HCT116 (cell line): ENCODE measurements at regions not wholly inside any gene's neighbourhood (a gene's known extent, or its start where the extent isn't known, plus 50 kb on each side); places are given as distances from the start of the nearest gene placed in this dataset.

Experiments used
- ATAC-seq: fragments of 200-7000 bp; cut with Tn5 transposase; 2 replicates; pipeline ENCODE4 v1.9.1; 2020; ENCODE audit warnings: mild to moderate bottlenecking, moderate library complexity
- BruUV-seq: library from RNA; stranded (reverse); fragments of 400-500 nt; replicated peaks from 2 replicates; lab custom pipeline; 2021; lab: Mats Ljungman, UMichigan
- CTCF ChIA-PET: fragments of 300-600 bp; sonication (Branson Sonifier 250); formaldehyde crosslinking; loops from one replicate; lab custom pipeline; 2021; ENCODE audit warnings: antibody characterized with exemption; lab: Charles Lee
- POLR2A ChIA-PET: fragments of 300-600, 350-600 bp; sonication (Branson Sonifier 250); formaldehyde crosslinking; loops from one replicate; lab custom pipeline; 2021; ENCODE audit warnings: antibody characterized with exemption; lab: Charles Lee
- RAD21 ChIA-PET, 2 experiments: fragments of 300-600 bp; sonication (Branson Sonifier 250); formaldehyde crosslinking; loops; one replicate each; lab custom pipeline; 2023; ENCODE audit warnings: low total read pairs in 2 of 2; ENCODE audit not compliant: uncharacterized antibody in 2 of 2, unreplicated experiment in 2 of 2, low non-redundant PET in 1 of 2; lab: Charles Lee
- DNase-seq: peaks from one replicate; pipeline ENCODE4 v3.0.0-alpha.2; 2010; ENCODE audit warnings: low read depth, low spot score
- H2AFZ ChIP-seq: fragments of 200-600 bp; shearing (Covaris generic), sonication (generic); 2 replicates; pipeline ENCODE4 v1.6.1; 2017; ENCODE audit warnings: low read depth, mixed run types, mixed read lengths, antibody characterized with exemption, low read length; ENCODE audit not compliant: poor library complexity, severe bottlenecking
- H3K27ac ChIP-seq: 2 replicates; pipeline ENCODE4 v1.5.1; 2012; ENCODE audit warnings: low read depth, low read length
- H3K27me3 ChIP-seq: fragments of 200-600 bp; sonication (generic); 2 replicates; pipeline ENCODE4 v1.6.1; 2016; ENCODE audit warnings: mixed run types, low read length, mixed read lengths; ENCODE audit not compliant: insufficient read depth
- H3K36me3 ChIP-seq, 2 experiments: fragments of 200-500 bp in 1 of 2; fragments of 200-600 bp in 1 of 2; sonication (Bioruptor generic) in 1 of 2; sonication (generic) in 1 of 2; 2 replicates each; pipeline versions ENCODE4 v1.5.1 to v1.6.1; 2014 to 2016; ENCODE audit warnings: low read length in 2 of 2, inconsistent platforms in 1 of 2, mixed read lengths in 1 of 2, mixed run types in 1 of 2; ENCODE audit not compliant: insufficient read depth in 2 of 2, control insufficient read depth in 1 of 2
- H3K4me1 ChIP-seq, 2 experiments: fragments of 200-600 bp in 1 of 2; sonication (generic) in 1 of 2; 2 replicates each; pipeline versions ENCODE4 v1.5.1 to v1.6.1; 2012 to 2017; ENCODE audit warnings: low read length in 2 of 2, inconsistent platforms in 1 of 2, mild to moderate bottlenecking in 1 of 2, mixed read lengths in 1 of 2, mixed run types in 1 of 2, moderate library complexity in 1 of 2; ENCODE audit not compliant: insufficient read depth in 2 of 2, control insufficient read depth in 1 of 2
- H3K4me2 ChIP-seq: fragments of 200-600 bp; sonication (generic); 2 replicates; pipeline ENCODE4 v1.6.1; 2017; ENCODE audit warnings: mixed run types, low read length, mixed read lengths
- H3K4me3 ChIP-seq, 2 experiments: fragments of 200-600 bp in 1 of 2; sonication (generic) in 1 of 2; replicated peaks in 1 of 2; 2 replicates each; pipeline ENCODE4 v1.5.1; 2011 to 2016; ENCODE audit warnings: low read length in 2 of 2, control low read depth in 1 of 2, low read depth in 1 of 2, mild to moderate bottlenecking in 1 of 2, mixed read lengths in 1 of 2, mixed run types in 1 of 2
- H3K79me2 ChIP-seq: fragments of 200-600 bp; sonication (generic); 2 replicates; pipeline ENCODE4 v1.6.1; 2017; ENCODE audit warnings: mild to moderate bottlenecking, mixed run types, low read length, moderate library complexity, mixed read lengths; ENCODE audit not compliant: insufficient read depth
- H3K9ac ChIP-seq: fragments of 200-600 bp; sonication (generic); 2 replicates; pipeline ENCODE4 v1.6.1; 2016; ENCODE audit warnings: low read length, mixed read lengths
- H3K9me2 ChIP-seq: fragments of 200-600 bp; sonication (generic), shearing (Covaris generic); 2 replicates; pipeline ENCODE4 v1.6.1; 2017; ENCODE audit warnings: mixed run types, mild to moderate bottlenecking, moderate library complexity; ENCODE audit not compliant: insufficient read depth
- H3K9me3 ChIP-seq, 2 experiments: fragments of 200-500 bp in 1 of 2; fragments of 200-600 bp in 1 of 2; sonication (Bioruptor generic) in 1 of 2; sonication (generic) in 1 of 2; 2 replicates each; pipeline ENCODE4 v1.6.1; 2014 to 2017; ENCODE audit warnings: low read length in 2 of 2, mixed read lengths in 2 of 2, inconsistent platforms in 1 of 2, low read depth in 1 of 2, mild to moderate bottlenecking in 1 of 2, mixed run types in 1 of 2, moderate library complexity in 1 of 2; ENCODE audit not compliant: control insufficient read depth in 1 of 2, insufficient read depth in 1 of 2
- H4K20me1 ChIP-seq: fragments of 200-600 bp; sonication (generic), shearing (Covaris generic); 2 replicates; pipeline ENCODE4 v1.6.1; 2017; ENCODE audit warnings: mixed run types, mild to moderate bottlenecking, moderate library complexity; ENCODE audit not compliant: insufficient read depth
- ATF3 ChIP-seq: IDR thresholded peaks from 2 replicates; pipeline ENCODE4 v1.6.1; 2012
- CBX3 ChIP-seq: IDR thresholded peaks from 2 replicates; pipeline ENCODE4 v1.6.1; 2012; ENCODE audit warnings: low read depth
- CEBPB ChIP-seq: IDR thresholded peaks from 2 replicates; pipeline ENCODE4 v1.6.1; 2012; ENCODE audit warnings: low read depth
- CTCF ChIP-seq, 3 experiments: fragments of 200-600 bp in 1 of 3; sonication (generic) in 1 of 3; IDR thresholded peaks in 2 of 3; conservative IDR thresholded peaks in 1 of 3; 2 replicates each; pipeline ENCODE4 v1.5.1; 2012 to 2017; ENCODE audit warnings: low read depth in 2 of 3, low read length in 2 of 3, antibody characterized with exemption in 1 of 3, borderline replicate concordance in 1 of 3, control low read depth in 1 of 3, mild to moderate bottlenecking in 1 of 3, mixed read lengths in 1 of 3, mixed run types in 1 of 3, moderate library complexity in 1 of 3; ENCODE audit not compliant: insufficient read depth in 1 of 3
- EGR1 ChIP-seq: IDR thresholded peaks from 2 replicates; pipeline ENCODE4 v1.6.1; 2012; ENCODE audit warnings: low read depth
- ELF1 ChIP-seq: IDR thresholded peaks from 2 replicates; pipeline ENCODE4 v1.6.1; 2012; ENCODE audit warnings: low read depth, borderline replicate concordance
- EZH2 ChIP-seq: fragments of 200-600 bp; sonication (generic); IDR thresholded peaks from 2 replicates; pipeline ENCODE4 v1.6.1; 2017; ENCODE audit warnings: antibody characterized with exemption, mixed run types
- EZH2phosphoT487 ChIP-seq: fragments of 200-600 bp; IDR thresholded peaks from 2 replicates; pipeline ENCODE4 v1.6.1; 2018; ENCODE audit warnings: antibody characterized with exemption, borderline replicate concordance
- FOSL1 ChIP-seq: IDR thresholded peaks from 2 replicates; pipeline ENCODE4 v1.6.1; 2012; ENCODE audit warnings: low read depth
- JUND ChIP-seq: IDR thresholded peaks from 2 replicates; pipeline ENCODE4 v1.6.1; 2012
- MAX ChIP-seq: IDR thresholded peaks from 2 replicates; pipeline ENCODE4 v1.6.1; 2012
- POLR2A ChIP-seq: IDR thresholded peaks from 2 replicates; pipeline ENCODE4 v1.7.0; 2011; ENCODE audit warnings: borderline replicate concordance; ENCODE audit not compliant: insufficient read depth, insufficient read length; ENCODE audit errors: extremely low read depth
- POLR2AphosphoS5 ChIP-seq: IDR thresholded peaks from 2 replicates; pipeline ENCODE4 v1.6.1; 2011; ENCODE audit warnings: mild to moderate bottlenecking, low read depth, low read length, moderate library complexity
- RAD21 ChIP-seq: IDR thresholded peaks from 2 replicates; pipeline ENCODE4 v1.6.1; 2012; ENCODE audit warnings: low read depth, mild to moderate bottlenecking
- REST ChIP-seq: IDR thresholded peaks from 2 replicates; pipeline ENCODE4 v1.6.1; 2012; ENCODE audit warnings: low read depth
- SIN3A ChIP-seq: IDR thresholded peaks from 2 replicates; pipeline ENCODE4 v1.6.1; 2012; ENCODE audit warnings: low read depth
- SRF ChIP-seq: IDR thresholded peaks from 2 replicates; pipeline ENCODE4 v1.6.1; 2012; ENCODE audit warnings: low read depth
- ZBTB33 ChIP-seq: IDR thresholded peaks from 2 replicates; pipeline ENCODE4 v1.6.1; 2011; ENCODE audit warnings: mild to moderate bottlenecking, low read length, moderate library complexity; ENCODE audit not compliant: insufficient replicate concordance; ENCODE audit errors: extremely low read depth
- ZFX ChIP-seq: fragments of 450-650 bp; IDR thresholded peaks from 2 replicates; pipeline ENCODE4 v1.6.1; 2017
- ZNF274 ChIP-seq: fragments of 200-500 bp; sonication (Bioruptor generic); IDR thresholded peaks from 2 replicates; pipeline ENCODE4 v1.6.1; 2014; ENCODE audit warnings: mild to moderate bottlenecking, low read depth, low read length, inconsistent platforms
- intact Hi-C: fragments of 100-400 bp; cut with micrococcal nuclease; formaldehyde crosslinking; loops from 2 replicates; pipeline ENCODE4 v1.10.0; 2022

- CTCF ChIA-PET = interaction anchor here (1.9 kb wide), 1 partner anchor 13 kb away, joined by 6 read pairs; no protein-coding TSS in a partner anchor
- Histone ChIP-seq H3K9me3 (no peaks in the 10 kb centered on the region), H3K27ac (peak overlapping the region; percentile 35), H3K9ac (no peak overlapping the region), H3K27me3 (peaks cover 19% of the 10 kb centered on the region), H3K4me1 (peaks cover 13 to 20% of the 10 kb centered on the region in 2 experiments), H4K20me1 (no peaks in the 10 kb centered on the region), H3K36me3 (no peaks in the 10 kb centered on the region), H2AFZ (no peak overlapping the region), H3K4me3 (no peak overlapping the region), H3K9me2 (no peaks in the 10 kb centered on the region), H3K79me2 (no peaks in the 10 kb centered on the region), H3K4me2 (peak overlapping the region; percentile 44)
- peak; percentile 12 for DNase-seq
- intact Hi-C loops = no loop called here
- peak; percentile 71 for ATAC-seq
- RAD21 ChIA-PET = no interaction called here
- no TSS peak for BruUV-seq
- POLR2A ChIA-PET = no interaction called here
- no peak for TF ChIP-seq EZH2
- TF ChIP-seq RAD21 = no peak
- TF ChIP-seq EGR1 = no peak
- no peak for TF ChIP-seq ZFX
- no peak for TF ChIP-seq ZBTB33
- TF ChIP-seq SIN3A = no peak
- no peak for TF ChIP-seq ATF3
- TF ChIP-seq REST = no peak
- TF ChIP-seq CTCF (IDR thresholded peaks at IDR 0.05 in 2 of 3, conservative IDR thresholded peaks at IDR 0.05 in 1 of 3; ENCODE audit: borderline replicate concordance in 1 of 3, insufficient read depth in 1 of 3, low read depth in 2 of 3, low read length in 2 of 3) = no peak
- peak; percentile 18; the same call in 1 of the 2 replicates for TF ChIP-seq FOSL1
- TF ChIP-seq EZH2phosphoT487 = no peak
- TF ChIP-seq POLR2A = no peak
- TF ChIP-seq CBX3 = no peak
- no peak for TF ChIP-seq SRF
- TF ChIP-seq MAX = no peak
- TF ChIP-seq CEBPB = peak; percentile 36; the same call in 1 of the 2 replicates
- TF ChIP-seq JUND = peak; percentile 23; the same call in 1 of the 2 replicates
- no peak for TF ChIP-seq ZNF274
- TF ChIP-seq POLR2AphosphoS5 = no peak
- no peak for TF ChIP-seq ELF1
Measured at GRCh38 chr15:37877851-37878741, 56.3 kb upstream of the TMCO5A start.
